Omental fat pad (tissue), 3 donors: ENCODE measurements at regions not wholly inside any gene's neighbourhood (a gene's known extent, or its start where the extent isn't known, plus 50 kb on each side); places are given as distances from the start of the nearest gene placed in this dataset.

ENCODE experiments used
- ATAC-seq: fragments of 150-250 bp; one replicate; pipeline ENCODE4 v1.9.1; 2016; ENCODE audit warnings: mild to moderate bottlenecking, moderate library complexity; ENCODE audit not compliant: low FRiP score
- DNase-seq: peaks from one replicate; pipeline ENCODE4 v3.0.0-alpha.2; 2019; ENCODE audit warnings: low spot score
- CTCF ChIP-seq, 3 donors: fragments of 450-650 bp; IDR thresholded peaks; one replicate each; pipeline ENCODE4 v1.5.1; 2016 to 2017; ENCODE audit warnings: antibody characterized with exemption in 3 of 3, mild to moderate bottlenecking in 3 of 3, moderate library complexity in 2 of 3

GRCh38 chr1:106523497-106523896 is 533.0 kb upstream of the PRMT6 start:
- ATAC-seq: no peak
- TF ChIP-seq CTCF (IDR thresholded peaks at IDR 0.05): no peak
- no peak for DNase-seq

- ATAC-seq (no peak), DNase-seq (no peak)
- no peak for TF ChIP-seq CTCF (IDR thresholded peaks at IDR 0.05)
Observed at GRCh38 chr1:106524631-106525030, 531.8 kb upstream of the PRMT6 start.

- TF ChIP-seq CTCF (IDR thresholded peaks at IDR 0.05): no peak
- DNase-seq (no peak), ATAC-seq (peak; percentile 66)
Observed at GRCh38 chr1:106526650-106527049, 529.8 kb upstream of the PRMT6 start.

GRCh38 chr1:106534612-106535011 is 521.9 kb upstream of the PRMT6 start:
- no peak for TF ChIP-seq CTCF (IDR thresholded peaks at IDR 0.05)
- DNase-seq (no peak), ATAC-seq (no peak)

GRCh38 chr1:106536741-106537140 is 519.7 kb upstream of the PRMT6 start:
- ATAC-seq (no peak), DNase-seq (no peak)
- TF ChIP-seq CTCF (IDR thresholded peaks at IDR 0.05): no peak

GRCh38 chr1:106548726-106549125 is 507.7 kb upstream of the PRMT6 start:
- no peak for TF ChIP-seq CTCF (IDR thresholded peaks at IDR 0.05)
- no peak for DNase-seq
- peak; percentile 51 for ATAC-seq

GRCh38 chr1:106554294-106554693 is 502.2 kb upstream of the PRMT6 start:
- ATAC-seq: no peak
- no peak for TF ChIP-seq CTCF (IDR thresholded peaks at IDR 0.05)

More at GRCh38 chr1:106554294-106554693, 502.2 kb upstream of the PRMT6 start:
- no peak for DNase-seq
